ENCODE measurements at regions not wholly inside any gene's neighbourhood (a gene's known extent, or its start where the extent isn't known, plus 50 kb on each side); places are given as distances from the start of the nearest gene placed in this dataset.

DNA sequence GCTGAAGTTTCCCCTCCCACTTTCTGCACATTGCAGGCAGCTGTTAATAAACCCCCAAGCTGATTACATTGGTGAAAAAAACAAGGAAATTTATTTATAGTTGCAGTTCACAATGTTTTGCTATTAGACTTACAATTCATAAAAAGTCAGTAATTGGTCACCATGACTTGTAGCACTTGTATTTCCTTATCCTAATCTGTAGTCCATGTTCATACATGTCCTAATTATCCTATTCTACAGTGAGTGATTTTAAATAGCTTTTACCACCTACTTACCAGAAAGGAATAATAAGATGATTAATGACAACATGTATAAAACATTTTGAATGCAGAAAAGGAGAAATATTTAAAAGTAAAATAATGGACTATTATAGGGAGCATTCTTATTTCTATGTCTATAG, 760.0 kb upstream of the RIOK2 start:
- intact Hi-C loops (cut with DNase I) = no loop called here
- H3K27ac ChIP-seq = no peak overlapping the region
- no peak for DNase-seq (ENCODE audit: low spot score)
- no peaks in the 10 kb centered on the region for H3K4me1 ChIP-seq (replicated peaks)
- TF ChIP-seq POLR2A (IDR thresholded peaks at IDR 0.05) = no peak
- TF ChIP-seq, protein P1, sequence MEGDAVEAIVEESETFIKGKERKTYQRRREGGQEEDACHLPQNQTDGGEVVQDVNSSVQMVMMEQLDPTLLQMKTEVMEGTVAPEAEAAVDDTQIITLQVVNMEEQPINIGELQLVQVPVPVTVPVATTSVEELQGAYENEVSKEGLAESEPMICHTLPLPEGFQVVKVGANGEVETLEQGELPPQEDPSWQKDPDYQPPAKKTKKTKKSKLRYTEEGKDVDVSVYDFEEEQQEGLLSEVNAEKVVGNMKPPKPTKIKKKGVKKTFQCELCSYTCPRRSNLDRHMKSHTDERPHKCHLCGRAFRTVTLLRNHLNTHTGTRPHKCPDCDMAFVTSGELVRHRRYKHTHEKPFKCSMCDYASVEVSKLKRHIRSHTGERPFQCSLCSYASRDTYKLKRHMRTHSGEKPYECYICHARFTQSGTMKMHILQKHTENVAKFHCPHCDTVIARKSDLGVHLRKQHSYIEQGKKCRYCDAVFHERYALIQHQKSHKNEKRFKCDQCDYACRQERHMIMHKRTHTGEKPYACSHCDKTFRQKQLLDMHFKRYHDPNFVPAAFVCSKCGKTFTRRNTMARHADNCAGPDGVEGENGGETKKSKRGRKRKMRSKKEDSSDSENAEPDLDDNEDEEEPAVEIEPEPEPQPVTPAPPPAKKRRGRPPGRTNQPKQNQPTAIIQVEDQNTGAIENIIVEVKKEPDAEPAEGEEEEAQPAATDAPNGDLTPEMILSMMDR (IDR thresholded peaks at IDR 0.05) = no peak
- no peak for TF ChIP-seq POLR2AphosphoS5 (IDR thresholded peaks at IDR 0.05)
- H3K27me3 ChIP-seq (replicated peaks; ENCODE audit: insufficient read depth) = no peaks in the 10 kb centered on the region
- H3K36me3 ChIP-seq = no peaks in the 10 kb centered on the region
- no peaks in the 10 kb centered on the region for H3K9me3 ChIP-seq
- H3K4me3 ChIP-seq = no peak overlapping the region

DNA sequence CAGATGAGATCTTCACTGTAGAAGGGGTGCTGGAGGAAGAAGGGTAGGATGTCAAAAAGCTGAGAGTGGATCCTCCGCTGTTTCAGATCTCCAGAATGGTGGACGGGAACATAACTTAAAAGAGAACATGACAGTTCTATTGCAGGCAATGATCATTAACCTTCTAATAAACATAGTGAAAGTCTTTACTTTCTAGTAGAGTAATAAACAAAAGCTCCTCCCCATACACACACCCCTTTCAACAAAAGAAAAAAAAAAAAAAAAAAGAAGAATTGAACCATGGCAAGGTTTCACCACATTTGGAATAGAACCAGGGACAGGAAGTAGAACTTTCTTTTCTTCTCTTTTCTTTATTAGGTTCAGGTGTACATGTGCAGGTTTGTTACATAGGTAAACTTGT, 768.1 kb upstream of the RIOK2 start:
- H3K36me3 ChIP-seq = no peaks in the 10 kb centered on the region
- no peak for DNase-seq (ENCODE audit: low spot score)
- no peak overlapping the region for H3K4me3 ChIP-seq
- TF ChIP-seq, protein P1 (IDR thresholded peaks at IDR 0.05) = no peak
- TF ChIP-seq POLR2AphosphoS5 (IDR thresholded peaks at IDR 0.05) (no peak), POLR2A (IDR thresholded peaks at IDR 0.05) (no peak)
- H3K4me1 ChIP-seq (replicated peaks) = no peaks in the 10 kb centered on the region
- no peaks in the 10 kb centered on the region for H3K27me3 ChIP-seq (replicated peaks; ENCODE audit: insufficient read depth)
- H3K9me3 ChIP-seq = no peaks in the 10 kb centered on the region
- intact Hi-C loops (cut with DNase I) = no loop called here
- WGBS = 39% methylated on average over 2 of the region's 2 CpGs
- no peak overlapping the region for H3K27ac ChIP-seq

DNA sequence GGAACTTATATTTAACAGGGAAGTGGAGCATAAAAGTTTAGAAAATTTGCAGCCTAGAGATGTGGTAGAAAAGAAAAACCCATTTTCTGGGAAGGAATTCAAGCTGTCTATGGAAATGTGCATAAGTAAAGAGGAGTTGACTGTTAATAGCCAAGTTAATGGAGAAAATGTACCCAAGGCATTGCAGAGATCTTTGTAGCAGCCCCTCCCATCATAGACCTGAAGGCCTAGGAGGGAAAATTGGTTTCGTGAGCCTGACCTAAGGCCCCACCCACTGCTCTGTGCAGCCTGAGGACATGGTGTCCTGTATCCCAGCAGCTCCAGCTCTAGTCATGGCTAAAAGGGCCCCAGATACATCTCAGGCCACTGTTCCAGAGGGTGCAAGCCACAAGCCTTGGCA, 772.4 kb upstream of the RIOK2 start:
- no peak for DNase-seq (ENCODE audit: low spot score)
- no peak overlapping the region for H3K4me3 ChIP-seq
- TF ChIP-seq, protein P1 (IDR thresholded peaks at IDR 0.05) = no peak
- TF ChIP-seq POLR2AphosphoS5 (IDR thresholded peaks at IDR 0.05) = no peak
- TF ChIP-seq POLR2A (IDR thresholded peaks at IDR 0.05) = no peak
- 71% methylated on average over 1 of the region's 1 CpG for WGBS
- intact Hi-C loops (cut with DNase I) = no loop called here
- no peaks in the 10 kb centered on the region for H3K9me3 ChIP-seq
- H3K27me3 ChIP-seq (replicated peaks; ENCODE audit: insufficient read depth) = no peaks in the 10 kb centered on the region
- H3K4me1 ChIP-seq (replicated peaks) = no peaks in the 10 kb centered on the region
- H3K36me3 ChIP-seq = no peaks in the 10 kb centered on the region
- no peak overlapping the region for H3K27ac ChIP-seq

DNA sequence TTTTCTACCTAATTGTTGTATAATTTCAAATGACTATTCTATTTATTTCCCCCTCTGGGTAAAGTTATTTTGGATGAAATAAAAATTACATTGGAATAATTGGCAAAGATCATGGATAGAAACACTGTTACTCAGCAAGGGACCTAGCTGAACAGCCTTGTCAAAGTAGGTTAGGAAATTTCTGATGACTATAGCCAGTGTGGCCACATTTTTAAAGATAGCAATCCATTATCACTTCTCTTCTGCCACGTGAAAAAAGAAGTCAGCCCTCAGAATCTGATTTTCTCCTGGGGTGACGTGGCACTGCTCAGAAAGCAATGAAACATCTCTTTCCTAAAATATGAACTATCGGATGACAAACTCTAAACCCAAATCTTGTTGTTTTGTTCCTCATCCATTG, 784.2 kb upstream of the RIOK2 start:
- Histone ChIP-seq H3K27me3 (replicated peaks; ENCODE audit: insufficient read depth) (no peaks in the 10 kb centered on the region), H3K36me3 (no peaks in the 10 kb centered on the region), H3K9me3 (no peaks in the 10 kb centered on the region), H3K4me3 (no peak overlapping the region), H3K27ac (no peak overlapping the region), H3K4me1 (replicated peaks) (no peaks in the 10 kb centered on the region)
- intact Hi-C loops (cut with DNase I) = no loop called here
- no peak for TF ChIP-seq POLR2A (IDR thresholded peaks at IDR 0.05)
- TF ChIP-seq, protein P1 (IDR thresholded peaks at IDR 0.05) = no peak
- TF ChIP-seq POLR2AphosphoS5 (IDR thresholded peaks at IDR 0.05) = no peak
- DNase-seq (ENCODE audit: low spot score) = no peak
- WGBS = 65% methylated on average over 3 of the region's 3 CpGs

DNA sequence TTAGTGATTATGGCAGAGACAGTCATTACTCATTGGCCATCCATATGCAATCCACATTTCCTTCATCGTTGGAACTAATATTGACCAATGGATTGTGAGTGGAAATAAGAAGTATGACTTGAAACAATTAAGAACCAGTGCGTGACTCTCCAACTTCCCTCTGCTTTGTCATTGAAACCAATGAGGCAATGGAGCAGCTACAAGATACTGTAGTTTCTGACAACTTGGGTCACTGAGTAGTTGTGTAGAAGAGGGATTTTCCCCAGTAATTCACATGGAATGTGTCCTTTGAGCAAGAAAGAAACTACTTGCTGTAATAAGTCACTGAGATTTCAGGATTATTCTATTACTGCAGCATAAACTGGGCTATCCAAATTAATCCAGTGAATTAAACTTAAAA, 785.3 kb upstream of the RIOK2 start:
- intact Hi-C loops (cut with DNase I) = no loop called here
- TF ChIP-seq, protein P1 (IDR thresholded peaks at IDR 0.05) = no peak
- TF ChIP-seq POLR2AphosphoS5 (IDR thresholded peaks at IDR 0.05) (no peak), POLR2A (IDR thresholded peaks at IDR 0.05) (no peak)
- Histone ChIP-seq H3K27me3 (replicated peaks; ENCODE audit: insufficient read depth) (no peaks in the 10 kb centered on the region), H3K9me3 (no peaks in the 10 kb centered on the region), H3K36me3 (no peaks in the 10 kb centered on the region), H3K4me1 (replicated peaks) (no peaks in the 10 kb centered on the region), H3K27ac (no peak overlapping the region), H3K4me3 (no peak overlapping the region)
- no peak for DNase-seq (ENCODE audit: low spot score)
- WGBS = 87% methylated on average over 2 of the region's 2 CpGs
